ENCODE measurements at regions not wholly inside any gene's neighbourhood (a gene's known extent, or its start where the extent isn't known, plus 50 kb on each side); places are given as distances from the start of the nearest gene placed in this dataset.

GRCh38 chr1:244201750-244202149 lies 150.7 kb downstream of the ZBTB18 start:
- Histone ChIP-seq H3F3A (ENCODE audit: insufficient read depth, low read length, poor library complexity, severe bottlenecking) (no peaks in the 10 kb centered on the region), H3K27ac (ENCODE audit: low read length) (no peak overlapping the region), H3K9ac (ENCODE audit: low read length) (no peak overlapping the region), H3K36me3 (ENCODE audit: insufficient read depth, low read length) (no peaks in the 10 kb centered on the region), H3K27me3 (ENCODE audit: insufficient read depth, low read depth, low read length) (no peaks in the 10 kb centered on the region), H2AFZ (ENCODE audit: low read depth, low read length) (no peak overlapping the region), H3K4me2 (ENCODE audit: low read length) (no peak overlapping the region), H3K9me3 (ENCODE audit: low read length) (no peaks in the 10 kb centered on the region), H4K20me1 (ENCODE audit: insufficient read depth) (no peaks in the 10 kb centered on the region), H3K79me2 (replicated peaks; ENCODE audit: insufficient read depth, low read length) (no peaks in the 10 kb centered on the region), H3K9me2 (ENCODE audit: insufficient read depth, low read length) (no peaks in the 10 kb centered on the region), H3K4me3 (ENCODE audit: low read length) (no peak overlapping the region)
- TF ChIP-seq MXI1 (conservative IDR thresholded peaks at IDR 0.05; ENCODE audit: poor library complexity, severe bottlenecking) (no peak), EZH2 (IDR thresholded peaks at IDR 0.05; ENCODE audit: borderline replicate concordance, insufficient read depth, low read length, poor library complexity, severe bottlenecking) (no peak), TAF1 (IDR thresholded peaks at IDR 0.05; ENCODE audit: low read depth) (no peak), SMC3 (conservative IDR thresholded peaks at IDR 0.05; ENCODE audit: poor library complexity) (no peak), RAD21 (conservative IDR thresholded peaks at IDR 0.05) (no peak), CTCF (IDR thresholded peaks at IDR 0.05; ENCODE audit: poor library complexity, severe bottlenecking) (no peak), REST (IDR thresholded peaks at IDR 0.05; ENCODE audit: borderline replicate concordance) (no peak), POLR2AphosphoS5 (IDR thresholded peaks at IDR 0.05) (no peak), EP300 (conservative IDR thresholded peaks at IDR 0.05; ENCODE audit: poor library complexity, severe bottlenecking) (no peak)

- Histone ChIP-seq H2AFZ (ENCODE audit: low read depth, low read length) (no peak overlapping the region), H4K20me1 (ENCODE audit: insufficient read depth) (no peaks in the 10 kb centered on the region), H3K9me3 (ENCODE audit: low read length) (no peaks in the 10 kb centered on the region), H3K9ac (ENCODE audit: low read length) (no peak overlapping the region), H3F3A (ENCODE audit: insufficient read depth, low read length, poor library complexity, severe bottlenecking) (no peaks in the 10 kb centered on the region), H3K27me3 (ENCODE audit: insufficient read depth, low read depth, low read length) (no peaks in the 10 kb centered on the region), H3K9me2 (ENCODE audit: insufficient read depth, low read length) (no peaks in the 10 kb centered on the region), H3K4me2 (ENCODE audit: low read length) (no peak overlapping the region), H3K4me3 (ENCODE audit: low read length) (no peak overlapping the region), H3K27ac (ENCODE audit: low read length) (no peak overlapping the region), H3K36me3 (ENCODE audit: insufficient read depth, low read length) (no peaks in the 10 kb centered on the region), H3K79me2 (replicated peaks; ENCODE audit: insufficient read depth, low read length) (no peaks in the 10 kb centered on the region)
- TF ChIP-seq EZH2 (IDR thresholded peaks at IDR 0.05; ENCODE audit: borderline replicate concordance, insufficient read depth, low read length, poor library complexity, severe bottlenecking), result no peak
- TF ChIP-seq MXI1 (conservative IDR thresholded peaks at IDR 0.05; ENCODE audit: poor library complexity, severe bottlenecking), result no peak
- TF ChIP-seq TAF1 (IDR thresholded peaks at IDR 0.05; ENCODE audit: low read depth), result no peak
- no peak for TF ChIP-seq REST (IDR thresholded peaks at IDR 0.05; ENCODE audit: borderline replicate concordance)
- TF ChIP-seq EP300 (conservative IDR thresholded peaks at IDR 0.05; ENCODE audit: poor library complexity, severe bottlenecking), result no peak
- no peak for TF ChIP-seq RAD21 (conservative IDR thresholded peaks at IDR 0.05)
- TF ChIP-seq SMC3 (conservative IDR thresholded peaks at IDR 0.05; ENCODE audit: poor library complexity), result no peak
Measured at GRCh38 chr1:244204004-244204403, 152.9 kb downstream of the ZBTB18 start.
